Liver (tissue), 8 donors: ENCODE measurements at regions not wholly inside any gene's neighbourhood (a gene's known extent, or its start where the extent isn't known, plus 50 kb on each side); places are given as distances from the start of the nearest gene placed in this dataset.

Experiments used
- DNase-seq: peaks from one replicate; pipeline ENCODE4 v3.0.0-alpha.2; 2017; ENCODE audit warnings: low spot score
- H3K27ac ChIP-seq, 2 donors: one replicate each; pipeline ENCODE4 v1.7.0; 2013; ENCODE audit warnings: inconsistent platforms in 2 of 2, low read length in 2 of 2, control low read depth in 1 of 2, low read depth in 1 of 2, mild to moderate bottlenecking in 1 of 2
- H3K27me3 ChIP-seq, 4 donors: one replicate each; pipeline versions ENCODE4 v1.6.1 to v1.7.0; 2013; ENCODE audit warnings: low read length in 3 of 4, inconsistent platforms in 1 of 4, mild to moderate bottlenecking in 1 of 4, moderate library complexity in 1 of 4; ENCODE audit not compliant: control insufficient read depth in 4 of 4, insufficient read depth in 4 of 4
- H3K36me3 ChIP-seq, 4 donors: one replicate each; pipeline versions ENCODE4 v1.6.1 to v1.7.0; 2013; ENCODE audit warnings: low read length in 3 of 4, mild to moderate bottlenecking in 3 of 4, low read depth in 1 of 4, moderate library complexity in 1 of 4; ENCODE audit not compliant: control insufficient read depth in 4 of 4, insufficient read depth in 3 of 4
- H3K4me1 ChIP-seq, 4 donors: one replicate each; pipeline versions ENCODE4 v1.6.1 to v1.7.0; 2013; ENCODE audit warnings: low read length in 3 of 4, mild to moderate bottlenecking in 3 of 4, moderate library complexity in 1 of 4; ENCODE audit not compliant: control insufficient read depth in 4 of 4, insufficient read depth in 4 of 4
- H3K4me3 ChIP-seq, 3 donors: one replicate each; pipeline versions ENCODE4 v1.6.1 to v1.7.0; 2013; ENCODE audit warnings: low read length in 3 of 3, control low read depth in 1 of 3, low read depth in 1 of 3, mild to moderate bottlenecking in 1 of 3
- H3K9ac ChIP-seq, 2 donors: one replicate each; pipeline ENCODE4 v1.7.0; 2013; ENCODE audit warnings: low read length in 2 of 2, mild to moderate bottlenecking in 2 of 2, moderate library complexity in 2 of 2, control low read depth in 1 of 2, low read depth in 1 of 2
- H3K9me3 ChIP-seq, 4 donors: one replicate each; pipeline versions ENCODE4 v1.6.1 to v1.7.0; 2013; ENCODE audit warnings: low read length in 3 of 4; ENCODE audit not compliant: control insufficient read depth in 4 of 4
- ATF3 ChIP-seq: IDR thresholded peaks from 2 replicates; pipeline ENCODE4 v1.6.1; 2016; ENCODE audit warnings: antibody characterized with exemption
- CTCF ChIP-seq: fragments of 150-350 bp; IDR thresholded peaks from 2 replicates; pipeline ENCODE4 v1.5.1; 2017; ENCODE audit warnings: improper control_type of control experiment, low read depth, low read length; ENCODE audit not compliant: missing input control
- EGR1 ChIP-seq, 2 donors: IDR thresholded peaks; 2 replicates each; pipeline ENCODE4 v1.6.1; 2016 to 2018; ENCODE audit warnings: antibody characterized with exemption in 2 of 2, low read depth in 2 of 2
- FOXA1 ChIP-seq: IDR thresholded peaks from 2 replicates; pipeline ENCODE4 v1.6.1; 2016; ENCODE audit warnings: antibody characterized with exemption
- FOXA2 ChIP-seq: IDR thresholded peaks from 2 replicates; pipeline ENCODE4 v1.6.1; 2016; ENCODE audit warnings: antibody characterized with exemption
- GABPA ChIP-seq, 2 donors: IDR thresholded peaks in 1 of 2; conservative IDR thresholded peaks in 1 of 2; 2 replicates each; pipeline ENCODE4 v1.6.1; 2016; ENCODE audit warnings: antibody characterized with exemption in 2 of 2, mild to moderate bottlenecking in 1 of 2, moderate library complexity in 1 of 2
- HNF4A ChIP-seq, 2 donors: conservative IDR thresholded peaks; 2 replicates each; pipeline ENCODE4 v1.6.1; 2016; ENCODE audit warnings: antibody characterized with exemption in 2 of 2, mild to moderate bottlenecking in 2 of 2
- HNF4G ChIP-seq: IDR thresholded peaks from 2 replicates; pipeline ENCODE4 v1.6.1; 2016; ENCODE audit warnings: antibody characterized with exemption
- JUND ChIP-seq, 2 donors: IDR thresholded peaks; 2 replicates each; pipeline ENCODE4 v1.6.1; 2016; ENCODE audit warnings: antibody characterized with exemption in 2 of 2
- MAX ChIP-seq: IDR thresholded peaks from 2 replicates; pipeline ENCODE4 v1.6.1; 2016; ENCODE audit warnings: antibody characterized with exemption
- NR2F2 ChIP-seq: IDR thresholded peaks from 2 replicates; pipeline ENCODE4 v1.6.1; 2016; ENCODE audit warnings: antibody characterized with exemption
- REST ChIP-seq: IDR thresholded peaks from 2 replicates; pipeline ENCODE4 v1.6.1; 2016; ENCODE audit warnings: antibody characterized with exemption, mild to moderate bottlenecking
- RXRA ChIP-seq, 2 donors: IDR thresholded peaks; 2 replicates each; pipeline ENCODE4 v1.6.1; 2017 to 2018; ENCODE audit warnings: antibody characterized with exemption in 2 of 2, mild to moderate bottlenecking in 1 of 2
- SP1 ChIP-seq: IDR thresholded peaks from 2 replicates; pipeline ENCODE4 v1.6.1; 2018; ENCODE audit warnings: antibody characterized with exemption, mild to moderate bottlenecking
- TAF1 ChIP-seq: conservative IDR thresholded peaks from 2 replicates; pipeline ENCODE4 v1.6.1; 2016; ENCODE audit warnings: antibody characterized with exemption, mild to moderate bottlenecking
- YY1 ChIP-seq: IDR thresholded peaks from 2 replicates; pipeline ENCODE4 v1.6.1; 2016; ENCODE audit warnings: antibody characterized with exemption, mild to moderate bottlenecking
- ZBTB33 ChIP-seq: IDR thresholded peaks from 2 replicates; pipeline ENCODE4 v1.6.1; 2016; ENCODE audit warnings: antibody characterized with exemption
- WGBS: extraction: QIAGEN DNeasy Blood & Tissue Kit; methylation state at CpG from one replicate; pipeline ENCODE4 v1.1.7; 2013; 5-methylcytosine and 5-hydroxymethylcytosine counted together
- donor health status: healthy.
- donor health status: healthy.
- donor health status: healthy.
- donor health status: healthy.
- donor health status: healthy.

GRCh38 chr9:99294850-99295461, 72.9 kb downstream of the SEC61B start:
- Histone ChIP-seq H3K4me1 (peaks cover 0 to 3% (median 0%) of the 10 kb centered on the region in 4 donors), H3K4me3 (no peak overlapping the region), H3K9me3 (no peaks in the 10 kb centered on the region), H3K27me3 (peaks cover 0 to 3% (median 0%) of the 10 kb centered on the region in 4 donors), H3K9ac (no peak overlapping the region), H3K27ac (no peak overlapping the region), H3K36me3 (no peaks in the 10 kb centered on the region)
- TF ChIP-seq FOXA1 (no peak), HNF4A (conservative IDR thresholded peaks at IDR 0.05) (no peak), REST (no peak), HNF4G (no peak), GABPA (IDR thresholded peaks at IDR 0.05 in 1 of 2, conservative IDR thresholded peaks at IDR 0.05 in 1 of 2) (no peak), JUND (IDR thresholded peaks at IDR 0.05) (no peak), RXRA (IDR thresholded peaks at IDR 0.05) (no peak), SP1 (no peak), NR2F2 (no peak), CTCF (no peak), EGR1 (IDR thresholded peaks at IDR 0.05; ENCODE audit: low read depth in 2 of 2) (no peak), ATF3 (no peak), FOXA2 (no peak), YY1 (no peak), MAX (no peak), TAF1 (no peak), ZBTB33 (no peak)
- DNase-seq, result no peak
- WGBS, result 55% methylated on average over 8 of the region's 8 CpGs
